PFSK-1 (cell line): ENCODE measurements at regions not wholly inside any gene's neighbourhood (a gene's known extent, or its start where the extent isn't known, plus 50 kb on each side); places are given as distances from the start of the nearest gene placed in this dataset.

ENCODE experiments used
- FOXP2 ChIP-seq: optimal IDR thresholded peaks from 2 replicates; pipeline ENCODE3; 2011; ENCODE audit warnings: borderline replicate concordance, control low read depth, inconsistent platforms; ENCODE audit not compliant: insufficient read depth; ENCODE audit errors: extremely low read length, extremely low read depth
- POLR2AphosphoS5 ChIP-seq: IDR thresholded peaks from 2 replicates; pipeline ENCODE4 v1.6.1; 2012; ENCODE audit warnings: low read depth, mild to moderate bottlenecking, control low read depth, low read length, moderate library complexity
- REST ChIP-seq, 2 experiments: IDR thresholded peaks; 2 replicates each; pipeline versions ENCODE4 v1.6.1 to v1.8.0; 2011 to 2012; ENCODE audit warnings: low read depth in 2 of 2, low read length in 2 of 2, control low read depth in 1 of 2, inconsistent platforms in 1 of 2, mild to moderate bottlenecking in 1 of 2, moderate library complexity in 1 of 2; ENCODE audit not compliant: insufficient read depth in 1 of 2
- SIN3A ChIP-seq: IDR thresholded peaks from 2 replicates; pipeline ENCODE4 v1.6.1; 2012; ENCODE audit warnings: mild to moderate bottlenecking, low read length, moderate library complexity, borderline replicate concordance; ENCODE audit not compliant: insufficient read depth
- TAF1 ChIP-seq: IDR thresholded peaks from 2 replicates; pipeline ENCODE4 v1.6.1; 2012; ENCODE audit warnings: low read length, control low read depth, borderline replicate concordance; ENCODE audit not compliant: insufficient read depth

GRCh38 chr13:103291798-103292572 lies 225.8 kb upstream of the SLC10A2 start:
- TF ChIP-seq POLR2AphosphoS5 (no peak), FOXP2 (no peak), SIN3A (no peak), TAF1 (no peak), REST (IDR thresholded peaks at IDR 0.05; ENCODE audit: insufficient read depth in 1 of 2, low read depth in 2 of 2, low read length in 2 of 2) (no peak)

- TF ChIP-seq REST (IDR thresholded peaks at IDR 0.05; ENCODE audit: insufficient read depth in 1 of 2, low read depth in 2 of 2, low read length in 2 of 2), result no peak
- no peak for TF ChIP-seq TAF1
- TF ChIP-seq POLR2AphosphoS5, result no peak
- no peak for TF ChIP-seq FOXP2
- no peak for TF ChIP-seq SIN3A
Measured at GRCh38 chr13:103291226-103291625, 225.0 kb upstream of the SLC10A2 start.

DNA sequence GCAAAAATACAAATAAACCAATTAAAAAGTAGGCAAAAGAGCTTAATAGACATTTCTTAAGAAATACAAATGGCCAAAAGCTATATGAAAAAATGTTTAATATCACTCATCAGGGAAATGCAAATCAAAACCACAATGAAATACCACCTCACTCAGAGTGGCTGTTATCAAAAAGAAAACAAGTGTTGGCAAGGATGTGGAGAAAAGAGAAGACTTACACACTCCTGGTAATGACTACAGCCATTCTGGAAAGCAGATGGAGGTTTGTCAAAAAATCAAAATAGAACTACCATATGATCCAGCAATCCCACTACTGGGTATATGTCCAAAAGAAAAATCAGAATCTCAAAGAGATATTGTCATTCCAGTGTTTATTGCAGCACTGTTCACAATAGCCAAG lies 223.5 kb upstream of the SLC10A2 start:
- TF ChIP-seq SIN3A (no peak), FOXP2 (no peak), REST (IDR thresholded peaks at IDR 0.05; ENCODE audit: insufficient read depth in 1 of 2, low read depth in 2 of 2, low read length in 2 of 2) (no peak), TAF1 (no peak), POLR2AphosphoS5 (no peak)

- TF ChIP-seq FOXP2 (no peak), TAF1 (no peak), SIN3A (no peak), REST (IDR thresholded peaks at IDR 0.05; ENCODE audit: insufficient read depth in 1 of 2, low read depth in 2 of 2, low read length in 2 of 2) (no peak), POLR2AphosphoS5 (no peak)
Measured at GRCh38 chr13:103288114-103288513, 221.9 kb upstream of the SLC10A2 start.
